IMR-90 (cell line): ENCODE measurements at regions not wholly inside any gene's neighbourhood (a gene's known extent, or its start where the extent isn't known, plus 50 kb on each side); places are given as distances from the start of the nearest gene placed in this dataset.

Source experiments
- ATAC-seq: fragments of 200-7000 bp; cut with Tn5 transposase; 2 replicates; pipeline ENCODE4 v1.9.1; 2020; ENCODE audit warnings: low read depth, mild to moderate bottlenecking, moderate library complexity
- BruUV-seq: library from RNA; stranded (reverse); fragments of 400-500 nt; replicated peaks from 2 replicates; lab custom pipeline; 2021; lab: Mats Ljungman, UMichigan
- CTCF ChIA-PET: fragments of 300-600 bp; formaldehyde crosslinking; extraction: SDS; loops from one replicate; lab custom pipeline; 2021; ENCODE audit warnings: antibody characterized with exemption; lab: Yijun Ruan, JAX
- POLR2A ChIA-PET: fragments of 300-600 bp; sonication (Branson Sonifier 250); formaldehyde crosslinking; loops from one replicate; lab custom pipeline; 2022; ENCODE audit warnings: antibody characterized with exemption; ENCODE audit not compliant: unreplicated experiment; lab: Charles Lee
- DNase-seq: peaks from one replicate; pipeline ENCODE4 v3.0.0; 2013
- H2AFZ ChIP-seq: replicated peaks from 2 replicates; pipeline ENCODE3; 2013; ENCODE audit warnings: low read length, mild to moderate bottlenecking; ENCODE audit not compliant: poor library complexity
- H2AK5ac ChIP-seq: 2 replicates; pipeline ENCODE4 v1.6.1; 2013; ENCODE audit warnings: low read depth, low read length, inconsistent platforms
- H2AK9ac ChIP-seq: replicated peaks from 2 replicates; pipeline ENCODE3; 2013; ENCODE audit warnings: mild to moderate bottlenecking, low read depth, low read length, moderate library complexity; ENCODE audit not compliant: poor library complexity
- H2BK120ac ChIP-seq: 2 replicates; pipeline ENCODE4 v1.6.1; 2013; ENCODE audit warnings: low read depth, low read length, inconsistent platforms
- H2BK15ac ChIP-seq: 3 replicates; pipeline ENCODE4 v1.6.1; 2013; ENCODE audit warnings: low read depth, low read length, inconsistent platforms
- H2BK20ac ChIP-seq: 2 replicates; pipeline ENCODE4 v1.6.1; 2013; ENCODE audit warnings: low read depth, mild to moderate bottlenecking, inconsistent platforms, low read length, moderate library complexity
- H2BK5ac ChIP-seq: 2 replicates; pipeline ENCODE4 v1.6.1; 2013; ENCODE audit warnings: mild to moderate bottlenecking, low read depth, low read length, inconsistent platforms; ENCODE audit not compliant: poor library complexity, severe bottlenecking
- H3K14ac ChIP-seq: replicated peaks from 2 replicates; pipeline ENCODE4 v1.6.1; 2013; ENCODE audit warnings: low read depth, low read length, inconsistent platforms
- H3K18ac ChIP-seq: 2 replicates; pipeline ENCODE4 v1.6.1; 2013; ENCODE audit warnings: low read depth, low read length, control low read depth
- H3K23ac ChIP-seq: 2 replicates; pipeline ENCODE4 v1.6.1; 2013; ENCODE audit warnings: low read depth, low read length, inconsistent platforms
- H3K27ac ChIP-seq: 2 replicates; pipeline ENCODE4 v1.5.1; 2013; ENCODE audit warnings: mild to moderate bottlenecking, control low read depth, low read length; ENCODE audit not compliant: insufficient read depth
- H3K27me3 ChIP-seq: 2 replicates; pipeline ENCODE4 v1.6.1; 2013; ENCODE audit warnings: low read length; ENCODE audit not compliant: control insufficient read depth, insufficient read depth
- H3K36me3 ChIP-seq: 2 replicates; pipeline ENCODE4 v1.6.1; 2013; ENCODE audit warnings: low read length, mixed read lengths; ENCODE audit not compliant: control insufficient read depth, insufficient read depth
- H3K4ac ChIP-seq: 2 replicates; pipeline ENCODE4 v1.6.1; 2013; ENCODE audit warnings: low read depth, low read length, inconsistent platforms
- H3K4me1 ChIP-seq: 2 replicates; pipeline ENCODE4 v1.6.1; 2013; ENCODE audit warnings: low read length, mixed read lengths; ENCODE audit not compliant: control insufficient read depth, insufficient read depth
- H3K4me2 ChIP-seq: 2 replicates; pipeline ENCODE4 v1.6.1; 2013; ENCODE audit warnings: low read depth, mild to moderate bottlenecking, control low read depth, low read length, moderate library complexity
- H3K4me3 ChIP-seq: 2 replicates; pipeline ENCODE4 v1.5.1; 2013; ENCODE audit warnings: low read depth, mild to moderate bottlenecking, control low read depth, low read length, moderate library complexity; ENCODE audit not compliant: insufficient read depth
- H3K56ac ChIP-seq: 2 replicates; pipeline ENCODE4 v1.6.1; 2013; ENCODE audit warnings: low read length, inconsistent platforms; ENCODE audit not compliant: insufficient read depth; ENCODE audit errors: extremely low read depth
- H3K79me1 ChIP-seq, 2 experiments: 2 replicates each; pipeline ENCODE4 v1.6.1; 2013; ENCODE audit warnings: low read length in 2 of 2, inconsistent platforms in 1 of 2, low read depth in 1 of 2
- H3K9ac ChIP-seq: 2 replicates; pipeline ENCODE4 v1.6.1; 2013; ENCODE audit warnings: low read depth, low read length, control low read depth
- H3K9me1 ChIP-seq: 2 replicates; pipeline ENCODE4 v1.6.1; 2013; ENCODE audit warnings: low read length, inconsistent platforms; ENCODE audit not compliant: insufficient read depth
- H3K9me3 ChIP-seq: 2 replicates; pipeline ENCODE4 v1.6.1; 2013; ENCODE audit warnings: low read length; ENCODE audit not compliant: control insufficient read depth, insufficient read depth
- H4K20me1 ChIP-seq: 2 replicates; pipeline ENCODE4 v1.6.1; 2013; ENCODE audit warnings: low read length, inconsistent platforms; ENCODE audit not compliant: insufficient read depth
- H4K5ac ChIP-seq: 2 replicates; pipeline ENCODE4 v1.6.1; 2013; ENCODE audit warnings: mild to moderate bottlenecking, low read depth, low read length, control low read depth
- H4K8ac ChIP-seq, 2 experiments: 2 replicates each; pipeline ENCODE4 v1.6.1; 2013; ENCODE audit warnings: low read depth in 2 of 2, low read length in 2 of 2, control low read depth in 1 of 2, inconsistent platforms in 1 of 2
- H4K91ac ChIP-seq: 2 replicates; pipeline ENCODE4 v1.6.1; 2013; ENCODE audit warnings: low read depth, low read length, inconsistent platforms; ENCODE audit not compliant: insufficient read depth
- WGBS, 2 experiments: methylation state at CpG; one replicate each; pipeline versions ENCODE4 v1.1.5 to v1.1.7; 2013; ENCODE audit warnings: missing lambda C conversion rate in 2 of 2; ENCODE audit not compliant: insufficient read length in 1 of 2; ENCODE audit errors: extremely low coverage in 2 of 2; 5-methylcytosine and 5-hydroxymethylcytosine counted together
- dilution Hi-C: fragments of 300-500 bp; cut with HindIII; formaldehyde crosslinking; loops from one replicate; pipeline ENCODE4 v1.14.3; 2018; ENCODE audit warnings: low sequenced_read_pairs; ENCODE audit not compliant: unreplicated experiment
- in situ Hi-C: fragments of 300-500 bp; cut with MboI; formaldehyde crosslinking; loops from 3 replicates; pipeline ENCODE4 v1.14.3; 2019; ENCODE audit warnings: low sequenced_read_pairs, inconsistent platforms, mixed read lengths
- intact Hi-C: fragments of 100-400 bp; cut with micrococcal nuclease; formaldehyde crosslinking; loops from 2 replicates; pipeline ENCODE4 v1.10.0; 2022
- TF ChIP-seq, protein P1 (sequence below): conservative IDR thresholded peaks from 2 replicates; pipeline ENCODE4 v1.5.1; 2012; ENCODE audit warnings: mild to moderate bottlenecking, low read depth, low read length, improper control_type of control experiment

DNA sequence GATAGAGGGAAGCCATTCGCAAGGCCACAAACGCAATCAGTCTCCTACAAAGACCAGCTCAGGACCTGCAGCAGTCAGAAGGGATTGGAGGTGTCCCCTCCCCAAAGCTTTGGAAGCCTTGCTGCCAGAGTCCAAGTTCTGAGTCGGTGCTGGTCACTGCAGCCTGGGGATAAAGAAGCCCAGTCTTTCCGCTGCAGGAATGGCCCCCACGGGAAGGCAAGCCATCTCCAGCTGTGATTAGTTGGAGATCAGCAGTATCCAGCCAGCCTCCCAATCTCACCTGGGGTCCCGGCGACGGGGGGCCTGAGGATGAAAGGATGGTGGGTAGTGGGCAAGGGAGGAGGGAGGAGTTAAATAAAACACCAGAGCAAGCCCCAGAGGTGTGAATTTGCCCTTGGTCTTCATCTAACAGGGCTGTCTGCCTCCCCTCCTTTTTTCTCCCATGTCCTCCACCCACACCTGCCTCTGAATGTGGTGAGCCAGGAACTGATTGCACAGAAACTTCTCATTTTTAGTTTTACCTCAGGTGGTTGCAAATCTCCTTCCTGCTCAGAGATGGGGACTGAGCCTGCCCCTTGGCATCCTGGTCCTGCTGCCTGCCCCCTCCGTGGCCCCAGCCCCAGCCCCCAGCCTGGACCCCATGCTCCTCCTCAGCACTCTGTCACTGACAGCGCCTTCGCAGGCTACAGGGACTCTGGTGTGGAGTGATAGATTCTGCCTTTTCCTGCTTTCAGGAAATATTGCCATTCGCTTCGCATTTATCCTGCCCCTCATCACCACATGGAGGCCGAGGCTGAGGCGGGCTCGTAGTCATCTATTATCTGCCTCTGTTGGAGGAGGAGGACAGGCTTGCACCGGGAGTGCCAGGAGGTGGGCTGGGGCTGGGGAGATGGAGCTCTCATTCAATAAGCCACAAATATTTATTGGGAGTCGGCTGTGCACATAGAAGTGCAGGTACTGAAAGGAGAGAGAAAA is 262.9 kb upstream of the SDK2 start:
- in situ Hi-C loops, result no loop called here
- H3K9me1 ChIP-seq, result no peaks in the 10 kb centered on the region
- H3K18ac ChIP-seq, result no peak overlapping the region
- H3K4me2 ChIP-seq, result no peak overlapping the region
- POLR2A ChIA-PET, result no interaction called here
- H2AK9ac ChIP-seq, result no peak overlapping the region
- no peak overlapping the region for H2BK15ac ChIP-seq
- H4K8ac ChIP-seq, result no peak overlapping the region
- no peaks in the 10 kb centered on the region for H3K36me3 ChIP-seq
- H2BK120ac ChIP-seq, result no peak overlapping the region
- H4K91ac ChIP-seq, result no peak overlapping the region
- no peak overlapping the region for H3K4ac ChIP-seq
- H3K4me3 ChIP-seq, result no peak overlapping the region
- no peak for DNase-seq
- no peaks in the 10 kb centered on the region for H3K79me1 ChIP-seq
- H4K5ac ChIP-seq, result no peak overlapping the region
- no peak for ATAC-seq
- no peak overlapping the region for H3K23ac ChIP-seq
- H2AK5ac ChIP-seq, result no peak overlapping the region
- no peaks in the 10 kb centered on the region for H3K27me3 ChIP-seq
- no peak overlapping the region for H3K56ac ChIP-seq
- H3K9ac ChIP-seq, result no peak overlapping the region
- no peak overlapping the region for H3K14ac ChIP-seq
- H2BK20ac ChIP-seq, result no peak overlapping the region
- BruUV-seq, result no TSS peak
- H4K20me1 ChIP-seq, result no peaks in the 10 kb centered on the region
- no peak overlapping the region for H2BK5ac ChIP-seq
- intact Hi-C loops, result no loop called here
- TF ChIP-seq, protein P1, sequence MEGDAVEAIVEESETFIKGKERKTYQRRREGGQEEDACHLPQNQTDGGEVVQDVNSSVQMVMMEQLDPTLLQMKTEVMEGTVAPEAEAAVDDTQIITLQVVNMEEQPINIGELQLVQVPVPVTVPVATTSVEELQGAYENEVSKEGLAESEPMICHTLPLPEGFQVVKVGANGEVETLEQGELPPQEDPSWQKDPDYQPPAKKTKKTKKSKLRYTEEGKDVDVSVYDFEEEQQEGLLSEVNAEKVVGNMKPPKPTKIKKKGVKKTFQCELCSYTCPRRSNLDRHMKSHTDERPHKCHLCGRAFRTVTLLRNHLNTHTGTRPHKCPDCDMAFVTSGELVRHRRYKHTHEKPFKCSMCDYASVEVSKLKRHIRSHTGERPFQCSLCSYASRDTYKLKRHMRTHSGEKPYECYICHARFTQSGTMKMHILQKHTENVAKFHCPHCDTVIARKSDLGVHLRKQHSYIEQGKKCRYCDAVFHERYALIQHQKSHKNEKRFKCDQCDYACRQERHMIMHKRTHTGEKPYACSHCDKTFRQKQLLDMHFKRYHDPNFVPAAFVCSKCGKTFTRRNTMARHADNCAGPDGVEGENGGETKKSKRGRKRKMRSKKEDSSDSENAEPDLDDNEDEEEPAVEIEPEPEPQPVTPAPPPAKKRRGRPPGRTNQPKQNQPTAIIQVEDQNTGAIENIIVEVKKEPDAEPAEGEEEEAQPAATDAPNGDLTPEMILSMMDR, result no peak
- dilution Hi-C loops, result no loop called here
- peaks cover 46% of the 10 kb centered on the region for H3K9me3 ChIP-seq
- CTCF ChIA-PET, result no interaction called here
- H3K27ac ChIP-seq, result no peak overlapping the region
- H2AFZ ChIP-seq, result no peak overlapping the region
- no CpG with 5 or more reads among the region's 18 CpGs for WGBS, 2 experiments
- H3K4me1 ChIP-seq, result no peaks in the 10 kb centered on the region
